ENCODE measurements at regions not wholly inside any gene's neighbourhood (a gene's known extent, or its start where the extent isn't known, plus 50 kb on each side); places are given as distances from the start of the nearest gene placed in this dataset.

DNA sequence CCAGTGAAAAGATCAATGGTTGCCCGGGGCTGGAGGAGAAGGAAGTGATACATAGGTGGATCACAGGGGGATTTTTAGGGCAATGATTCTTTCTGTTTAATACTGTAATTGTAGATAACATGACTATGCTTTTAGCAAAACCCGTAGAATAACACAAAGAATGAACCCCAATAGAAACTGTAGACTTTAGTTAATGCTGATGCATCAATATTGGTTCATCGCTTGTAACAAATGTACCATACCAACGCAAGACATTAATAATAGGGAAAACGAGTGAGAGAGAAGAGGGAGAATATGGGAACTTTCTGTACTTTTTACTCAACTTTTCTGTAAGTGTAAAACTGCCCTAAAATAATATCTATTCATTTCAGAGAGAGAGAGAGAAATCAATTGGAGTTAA lies 383.3 kb upstream of the ATP11B start:
- ChIA-PET POLR2A (no interaction called here), CTCF (no interaction called here)
- no peak overlapping the region for H3K27ac Mint-ChIP-seq (ENCODE audit: unreplicated experiment)

DNA sequence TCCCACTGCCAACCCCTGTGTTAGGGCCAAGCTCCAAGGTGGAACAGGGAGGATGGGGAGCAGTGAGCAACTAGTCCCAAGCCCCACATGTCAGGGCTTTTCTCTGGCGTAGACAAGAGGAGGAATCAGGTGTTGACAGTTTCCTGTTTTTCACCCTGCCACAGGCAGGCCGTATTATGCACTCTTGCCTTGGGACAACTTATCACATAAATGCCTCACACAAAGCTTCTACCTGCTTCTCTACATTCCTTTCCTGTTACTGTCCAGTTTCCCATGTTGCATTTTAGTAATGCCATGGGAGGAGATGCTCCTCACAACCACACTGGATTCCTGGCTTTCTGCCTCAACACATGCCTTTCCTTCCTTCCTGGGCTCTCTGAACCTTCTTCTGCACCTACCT lies 381.2 kb upstream of the ATP11B start:
- POLR2A ChIA-PET = no interaction called here
- CTCF ChIA-PET = no interaction called here
- Histone ChIP-seq H3K4me3 (ENCODE audit: low read depth, low read length) (no peak overlapping the region), H3K9me3 (no peaks in the 10 kb centered on the region), H3K4me1 (peaks cover 5% of the 10 kb centered on the region), H3K36me3 (ENCODE audit: control insufficient read depth, insufficient read depth, low read length) (no peaks in the 10 kb centered on the region), H3K27me3 (replicated peaks; ENCODE audit: control insufficient read depth, insufficient read depth, low read length) (no peaks in the 10 kb centered on the region)
- no TSS peak for BruUV-seq (replicated peaks)
- peak in 1 of 2 experiments; percentile 7 for DNase-seq
- Mint-ChIP-seq H3K27me3 (ENCODE audit: insufficient read depth, unreplicated experiment) (no peaks in the 10 kb centered on the region), H3K27ac (ENCODE audit: unreplicated experiment) (no peak overlapping the region), H3K36me3 (ENCODE audit: insufficient read depth, unreplicated experiment) (no peaks in the 10 kb centered on the region), H3K9me3 (ENCODE audit: unreplicated experiment) (no peaks in the 10 kb centered on the region), H3K4me1 (ENCODE audit: low read depth, unreplicated experiment) (peaks cover 9% of the 10 kb centered on the region), H3K4me3 (ENCODE audit: unreplicated experiment) (no peak overlapping the region)
- TF ChIP-seq, protein P1, sequence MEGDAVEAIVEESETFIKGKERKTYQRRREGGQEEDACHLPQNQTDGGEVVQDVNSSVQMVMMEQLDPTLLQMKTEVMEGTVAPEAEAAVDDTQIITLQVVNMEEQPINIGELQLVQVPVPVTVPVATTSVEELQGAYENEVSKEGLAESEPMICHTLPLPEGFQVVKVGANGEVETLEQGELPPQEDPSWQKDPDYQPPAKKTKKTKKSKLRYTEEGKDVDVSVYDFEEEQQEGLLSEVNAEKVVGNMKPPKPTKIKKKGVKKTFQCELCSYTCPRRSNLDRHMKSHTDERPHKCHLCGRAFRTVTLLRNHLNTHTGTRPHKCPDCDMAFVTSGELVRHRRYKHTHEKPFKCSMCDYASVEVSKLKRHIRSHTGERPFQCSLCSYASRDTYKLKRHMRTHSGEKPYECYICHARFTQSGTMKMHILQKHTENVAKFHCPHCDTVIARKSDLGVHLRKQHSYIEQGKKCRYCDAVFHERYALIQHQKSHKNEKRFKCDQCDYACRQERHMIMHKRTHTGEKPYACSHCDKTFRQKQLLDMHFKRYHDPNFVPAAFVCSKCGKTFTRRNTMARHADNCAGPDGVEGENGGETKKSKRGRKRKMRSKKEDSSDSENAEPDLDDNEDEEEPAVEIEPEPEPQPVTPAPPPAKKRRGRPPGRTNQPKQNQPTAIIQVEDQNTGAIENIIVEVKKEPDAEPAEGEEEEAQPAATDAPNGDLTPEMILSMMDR (IDR thresholded peaks at IDR 0.05; ENCODE audit: insufficient read depth in 1 of 2, low read depth in 1 of 2, low read length in 1 of 2, severe bottlenecking in 1 of 2, unreplicated experiment in 1 of 2) = no peak
- intact Hi-C loops (cut with micrococcal nuclease; ENCODE audit: unreplicated experiment) = no loop called here

More for the DNA sequence above, 383.3 kb upstream of the ATP11B start:
- no peaks in the 10 kb centered on the region for H3K27me3 ChIP-seq (replicated peaks; ENCODE audit: control insufficient read depth, insufficient read depth, low read length)
- no peak for DNase-seq
- H3K36me3 ChIP-seq (ENCODE audit: control insufficient read depth, insufficient read depth, low read length) = no peaks in the 10 kb centered on the region
- TF ChIP-seq, protein P1 (IDR thresholded peaks at IDR 0.05; ENCODE audit: insufficient read depth in 1 of 2, low read depth in 1 of 2, low read length in 1 of 2, severe bottlenecking in 1 of 2, unreplicated experiment in 1 of 2) = no peak
- peaks cover 9% of the 10 kb centered on the region for H3K4me1 Mint-ChIP-seq (ENCODE audit: low read depth, unreplicated experiment)
- H3K27me3 Mint-ChIP-seq (ENCODE audit: insufficient read depth, unreplicated experiment) = no peaks in the 10 kb centered on the region
- no TSS peak for BruUV-seq (replicated peaks)
- H3K4me3 ChIP-seq (ENCODE audit: low read depth, low read length) = no peak overlapping the region
- intact Hi-C loops (cut with micrococcal nuclease; ENCODE audit: unreplicated experiment) = no loop called here
- no peak overlapping the region for H3K4me3 Mint-ChIP-seq (ENCODE audit: unreplicated experiment)
- H3K4me1 ChIP-seq = peaks cover 5% of the 10 kb centered on the region
- no peaks in the 10 kb centered on the region for H3K9me3 ChIP-seq
- no peaks in the 10 kb centered on the region for H3K9me3 Mint-ChIP-seq (ENCODE audit: unreplicated experiment)
- no peaks in the 10 kb centered on the region for H3K36me3 Mint-ChIP-seq (ENCODE audit: insufficient read depth, unreplicated experiment)

DNA sequence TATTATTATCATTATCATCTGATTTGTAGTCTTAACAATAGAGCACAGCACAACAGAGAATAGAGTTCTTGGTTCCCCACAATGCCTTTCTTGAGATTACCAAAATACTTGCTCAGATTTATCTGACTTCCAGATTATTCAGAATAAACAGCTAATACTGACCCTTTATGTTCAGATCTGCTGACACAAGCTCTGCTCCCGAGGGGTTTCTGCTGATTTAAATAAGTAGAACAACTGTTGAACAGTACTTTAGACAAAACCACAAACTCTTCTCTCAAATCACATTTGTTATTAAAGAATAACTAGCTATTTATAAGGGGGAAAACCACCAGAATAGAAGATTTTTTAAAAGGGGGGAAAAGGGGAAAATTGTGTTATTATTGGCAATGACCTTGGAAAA lies 380.2 kb upstream of the ATP11B start:
- POLR2A ChIA-PET = no interaction called here

More for the DNA sequence above, 380.2 kb upstream of the ATP11B start:
- BruUV-seq (replicated peaks) = no TSS peak
- H3K27me3 Mint-ChIP-seq (ENCODE audit: insufficient read depth, unreplicated experiment) = no peaks in the 10 kb centered on the region
- CTCF ChIA-PET = no interaction called here
- intact Hi-C loops (cut with micrococcal nuclease; ENCODE audit: unreplicated experiment) = no loop called here
- Histone ChIP-seq H3K27me3 (replicated peaks; ENCODE audit: control insufficient read depth, insufficient read depth, low read length) (no peaks in the 10 kb centered on the region), H3K36me3 (ENCODE audit: control insufficient read depth, insufficient read depth, low read length) (no peaks in the 10 kb centered on the region), H3K4me3 (ENCODE audit: low read depth, low read length) (no peak overlapping the region), H3K9me3 (no peaks in the 10 kb centered on the region), H3K4me1 (peaks cover 5% of the 10 kb centered on the region)
- DNase-seq = no peak
- H3K9me3 Mint-ChIP-seq (ENCODE audit: unreplicated experiment) = no peaks in the 10 kb centered on the region
- H3K4me1 Mint-ChIP-seq (ENCODE audit: low read depth, unreplicated experiment) = peaks cover 9% of the 10 kb centered on the region
- H3K36me3 Mint-ChIP-seq (ENCODE audit: insufficient read depth, unreplicated experiment) = no peaks in the 10 kb centered on the region
- TF ChIP-seq, protein P1 (IDR thresholded peaks at IDR 0.05; ENCODE audit: insufficient read depth in 1 of 2, low read depth in 1 of 2, low read length in 1 of 2, severe bottlenecking in 1 of 2, unreplicated experiment in 1 of 2) = no peak
- no peak overlapping the region for H3K27ac Mint-ChIP-seq (ENCODE audit: unreplicated experiment)
- H3K4me3 Mint-ChIP-seq (ENCODE audit: unreplicated experiment) = no peak overlapping the region
